H9 (cell line): ENCODE measurements at regions not wholly inside any gene's neighbourhood (a gene's known extent, or its start where the extent isn't known, plus 50 kb on each side); places are given as distances from the start of the nearest gene placed in this dataset.

ENCODE experiments used
- DNase-seq: peaks from one replicate; pipeline ENCODE4 v3.0.0-alpha.2; 2017
- H2AFZ ChIP-seq: one replicate; pipeline ENCODE4 v1.6.1; 2013; ENCODE audit warnings: mild to moderate bottlenecking, low read length, control low read depth, moderate library complexity
- H2AK5ac ChIP-seq: 2 replicates; pipeline ENCODE4 v1.6.1; 2013; ENCODE audit warnings: low read length, control low read depth, mixed read lengths; ENCODE audit not compliant: insufficient read length
- H2BK120ac ChIP-seq: one replicate; pipeline ENCODE4 v1.6.1; 2013; ENCODE audit warnings: low read depth, mild to moderate bottlenecking, low read length, control low read depth, inconsistent platforms; ENCODE audit not compliant: poor library complexity, severe bottlenecking
- H2BK12ac ChIP-seq: 2 replicates; pipeline ENCODE4 v1.6.1; 2013; ENCODE audit warnings: low read length, control low read depth, mixed read lengths, low read depth; ENCODE audit not compliant: insufficient read length
- H2BK15ac ChIP-seq: 2 replicates; pipeline ENCODE4 v1.6.1; 2013; ENCODE audit warnings: low read depth, low read length, control low read depth
- H2BK20ac ChIP-seq: one replicate; pipeline ENCODE4 v1.6.1; 2013; ENCODE audit warnings: low read depth, mild to moderate bottlenecking, low read length, control low read depth, inconsistent platforms; ENCODE audit not compliant: poor library complexity, severe bottlenecking
- H2BK5ac ChIP-seq: 2 replicates; pipeline ENCODE4 v1.6.1; 2013; ENCODE audit warnings: low read length, control low read depth, mixed read lengths; ENCODE audit not compliant: insufficient read length
- H3K14ac ChIP-seq: 2 replicates; pipeline ENCODE4 v1.6.1; 2013; ENCODE audit warnings: low read length, control low read depth; ENCODE audit not compliant: insufficient read depth
- H3K18ac ChIP-seq: 2 replicates; pipeline ENCODE4 v1.6.1; 2013; ENCODE audit warnings: low read depth, mild to moderate bottlenecking, mixed read lengths, low read length, control low read depth; ENCODE audit not compliant: insufficient read length
- H3K23ac ChIP-seq: 2 replicates; pipeline ENCODE4 v1.6.1; 2013; ENCODE audit warnings: low read length, control low read depth, mixed read lengths, low read depth; ENCODE audit not compliant: insufficient read length
- H3K23me2 ChIP-seq: 2 replicates; pipeline ENCODE4 v1.6.1; 2013; ENCODE audit warnings: low read depth, mild to moderate bottlenecking, mixed read lengths, low read length, control low read depth; ENCODE audit not compliant: insufficient read length, poor library complexity, severe bottlenecking
- H3K27ac ChIP-seq: 2 replicates; pipeline ENCODE4 v1.5.1; 2013; ENCODE audit warnings: low read length, control low read depth, mixed read lengths, low read depth; ENCODE audit not compliant: insufficient read length
- H3K27me3 ChIP-seq: 2 replicates; pipeline ENCODE4 v1.6.1; 2013; ENCODE audit warnings: low read length, control low read depth, inconsistent platforms; ENCODE audit not compliant: insufficient read depth
- H3K4ac ChIP-seq: 2 replicates; pipeline ENCODE4 v1.6.1; 2013; ENCODE audit warnings: low read depth, mild to moderate bottlenecking, control low read depth, inconsistent platforms, low read length, moderate library complexity
- H3K4me1 ChIP-seq: 2 replicates; pipeline ENCODE4 v1.6.1; 2013; ENCODE audit warnings: low read length, control low read depth, inconsistent platforms; ENCODE audit not compliant: insufficient read depth
- H3K4me2 ChIP-seq: 2 replicates; pipeline ENCODE4 v1.6.1; 2013; ENCODE audit warnings: low read length, control low read depth, mixed read lengths; ENCODE audit not compliant: insufficient read length, insufficient read depth
- H3K56ac ChIP-seq: 2 replicates; pipeline ENCODE4 v1.6.1; 2013; ENCODE audit warnings: low read depth, mild to moderate bottlenecking, mixed read lengths, low read length, control low read depth; ENCODE audit not compliant: insufficient read length
- H3K79me1 ChIP-seq: 2 replicates; pipeline ENCODE4 v1.6.1; 2013; ENCODE audit warnings: low read depth, mild to moderate bottlenecking, moderate library complexity, low read length, control low read depth, inconsistent platforms; ENCODE audit not compliant: insufficient read depth, poor library complexity, severe bottlenecking
- H3K79me2 ChIP-seq: 2 replicates; pipeline ENCODE4 v1.6.1; 2013; ENCODE audit warnings: low read length, control low read depth, inconsistent platforms; ENCODE audit not compliant: insufficient read depth
- H3K9ac ChIP-seq: 2 replicates; pipeline ENCODE4 v1.6.1; 2013; ENCODE audit warnings: low read length, control low read depth, mixed read lengths; ENCODE audit not compliant: insufficient read length; ENCODE audit errors: extremely low read depth
- H3K9me3 ChIP-seq: one replicate; pipeline ENCODE4 v1.6.1; 2013; ENCODE audit warnings: low read depth, low read length, inconsistent platforms; ENCODE audit not compliant: control insufficient read depth
- H3T11ph ChIP-seq: one replicate; pipeline ENCODE4 v1.6.1; 2013; ENCODE audit warnings: mild to moderate bottlenecking, low read length, control low read depth, inconsistent platforms
- H4K20me1 ChIP-seq: one replicate; pipeline ENCODE4 v1.6.1; 2013; ENCODE audit not compliant: control insufficient read depth, insufficient read length, insufficient read depth
- H4K5ac ChIP-seq: 2 replicates; pipeline ENCODE4 v1.6.1; 2013; ENCODE audit warnings: low read depth, mild to moderate bottlenecking, mixed read lengths, low read length, control low read depth; ENCODE audit not compliant: insufficient read length
- H4K8ac ChIP-seq: replicated peaks from 2 replicates; pipeline ENCODE4 v1.6.1; 2013; ENCODE audit warnings: low read length, control low read depth, mixed read lengths, low read depth; ENCODE audit not compliant: insufficient read length
- H4K91ac ChIP-seq: 2 replicates; pipeline ENCODE4 v1.6.1; 2013; ENCODE audit warnings: low read depth, mild to moderate bottlenecking, moderate library complexity, mixed read lengths, low read length, control low read depth; ENCODE audit not compliant: insufficient read length
- H3K27ac Mint-ChIP-seq, 3 experiments: 2 replicates in 2 of 3; 3 replicates in 1 of 3; pipeline ENCODE4 v1.8.0; 2020 to 2021; ENCODE audit warnings: mixed read lengths in 3 of 3, mild to moderate bottlenecking in 1 of 3, moderate library complexity in 1 of 3
- H3K27me3 Mint-ChIP-seq: 2 replicates; pipeline ENCODE4 v1.8.0; 2021; ENCODE audit warnings: low read depth, mild to moderate bottlenecking, moderate library complexity, mixed read lengths
- H3K36me3 Mint-ChIP-seq, 3 experiments: 2 replicates in 2 of 3; 3 replicates in 1 of 3; pipeline ENCODE4 v1.8.0; 2020 to 2021; ENCODE audit warnings: low read depth in 3 of 3, mixed read lengths in 3 of 3; ENCODE audit not compliant: insufficient read depth in 1 of 3
- H3K4me1 Mint-ChIP-seq, 2 experiments: 2 replicates each; pipeline ENCODE4 v1.8.0; 2020; ENCODE audit warnings: mixed read lengths in 2 of 2
- H3K4me3 Mint-ChIP-seq, 2 experiments: 2 replicates in 1 of 2; 3 replicates in 1 of 2; pipeline ENCODE4 v1.8.0; 2020 to 2021; ENCODE audit warnings: mild to moderate bottlenecking in 2 of 2, mixed read lengths in 2 of 2, moderate library complexity in 1 of 2
- H3K9me3 Mint-ChIP-seq, 2 experiments: 2 replicates in 1 of 2; 3 replicates in 1 of 2; pipeline ENCODE4 v1.8.0; 2020; ENCODE audit warnings: mild to moderate bottlenecking in 2 of 2, mixed read lengths in 2 of 2, moderate library complexity in 1 of 2
- CTCF ChIP-seq: fragments of 200-600 bp; sonication (generic); conservative IDR thresholded peaks from 3 replicates; pipeline ENCODE4 v1.8.0; 2021; ENCODE audit warnings: antibody characterized with exemption, mild to moderate bottlenecking
- WGBS: extraction: QIAGEN DNeasy Blood & Tissue Kit; methylation state at CpG from one replicate; pipeline ENCODE4 v1.1.7; 2013; ENCODE audit warnings: missing lambda C conversion rate, low lambda C conversion rate, mixed read lengths; ENCODE audit not compliant: insufficient read length; ENCODE audit errors: extremely low coverage; 5-methylcytosine and 5-hydroxymethylcytosine counted together

- H3K79me2 ChIP-seq, result no peaks in the 10 kb centered on the region
- no peaks in the 10 kb centered on the region for H3K9me3 ChIP-seq
- Mint-ChIP-seq H3K9me3 (no peaks in the 10 kb centered on the region), H3K27ac (no peak overlapping the region), H3K4me3 (no peak overlapping the region), H3K27me3 (no peaks in the 10 kb centered on the region), H3K4me1 (peaks cover 18 to 20% of the 10 kb centered on the region in 2 experiments), H3K36me3 (no peaks in the 10 kb centered on the region; a peak in 3 of 7 replicates)
- H3K4me1 ChIP-seq, result no peaks in the 10 kb centered on the region; the same call in 1 of the 2 replicates
- H2AFZ ChIP-seq, result no peak overlapping the region
- no peak overlapping the region for H2BK5ac ChIP-seq
- H3K56ac ChIP-seq, result no peak overlapping the region
- H2AK5ac ChIP-seq, result no peak overlapping the region
- H2BK12ac ChIP-seq, result no peak overlapping the region
- no peak overlapping the region for H2BK20ac ChIP-seq
- no peaks in the 10 kb centered on the region for H3K27me3 ChIP-seq
- no peak overlapping the region for H2BK15ac ChIP-seq
- H4K20me1 ChIP-seq, result no peaks in the 10 kb centered on the region
- H3K79me1 ChIP-seq, result no peaks in the 10 kb centered on the region
- no peak overlapping the region for H4K5ac ChIP-seq
- no peak for DNase-seq
- no peak overlapping the region for H3K27ac ChIP-seq
- no peak for TF ChIP-seq CTCF
- H3K23me2 ChIP-seq, result no peaks in the 10 kb centered on the region
- no CpG with 5 or more reads among the region's 3 CpGs for WGBS
- no peak overlapping the region for H4K8ac ChIP-seq
- no peak overlapping the region for H3K23ac ChIP-seq
- H3T11ph ChIP-seq, result no peak overlapping the region
- no peak overlapping the region for H3K14ac ChIP-seq
- no peak overlapping the region for H2BK120ac ChIP-seq
- no peak overlapping the region for H3K4me2 ChIP-seq
- no peak overlapping the region for H4K91ac ChIP-seq
- H3K9ac ChIP-seq, result no peak overlapping the region
- H3K4ac ChIP-seq, result no peak overlapping the region
- H3K18ac ChIP-seq, result no peak overlapping the region
Measured at GRCh38 chr3:171948674-171949073, 90.7 kb upstream of the FNDC3B start.
